Brain microvascular endothelial cell (primary cell): ENCODE measurements at regions not wholly inside any gene's neighbourhood (a gene's known extent, or its start where the extent isn't known, plus 50 kb on each side); places are given as distances from the start of the nearest gene placed in this dataset.

Experiments used
- DNase-seq: peaks from one replicate; pipeline ENCODE4 v3.0.0-alpha.2; 2020
- H3K27ac ChIP-seq: fragments of 250-450 bp; sonication (Bioruptor Pico); 2 replicates; pipeline ENCODE4 v1.5.1; 2020; ENCODE audit warnings: mild to moderate bottlenecking, moderate library complexity
- H3K27me3 ChIP-seq: fragments of 250-450 bp; sonication (Bioruptor Pico); replicated peaks from 2 replicates; pipeline ENCODE4 v1.5.1; 2020; ENCODE audit warnings: mild to moderate bottlenecking
- H3K36me3 ChIP-seq: fragments of 250-450 bp; sonication (Bioruptor Pico); replicated peaks from 2 replicates; pipeline ENCODE4 v1.5.1; 2020; ENCODE audit warnings: mild to moderate bottlenecking
- H3K4me3 ChIP-seq: 2 replicates; pipeline ENCODE4 v1.5.1; 2011; ENCODE audit warnings: low read depth, mild to moderate bottlenecking, control low read depth, low read length, moderate library complexity
- in situ Hi-C: cut with HindIII; loops from 2 replicates; pipeline ENCODE4 v1.10.0; 2017; ENCODE audit warnings: low sequenced_read_pairs, low pct_ligation_motif_present
- TF ChIP-seq, protein P1 (sequence below): IDR thresholded peaks from 2 replicates; pipeline ENCODE4 v1.5.1; 2011; ENCODE audit warnings: low read depth, mild to moderate bottlenecking, moderate library complexity, low read length, control low read depth, inconsistent platforms; ENCODE audit errors: missing control alignments

DNA sequence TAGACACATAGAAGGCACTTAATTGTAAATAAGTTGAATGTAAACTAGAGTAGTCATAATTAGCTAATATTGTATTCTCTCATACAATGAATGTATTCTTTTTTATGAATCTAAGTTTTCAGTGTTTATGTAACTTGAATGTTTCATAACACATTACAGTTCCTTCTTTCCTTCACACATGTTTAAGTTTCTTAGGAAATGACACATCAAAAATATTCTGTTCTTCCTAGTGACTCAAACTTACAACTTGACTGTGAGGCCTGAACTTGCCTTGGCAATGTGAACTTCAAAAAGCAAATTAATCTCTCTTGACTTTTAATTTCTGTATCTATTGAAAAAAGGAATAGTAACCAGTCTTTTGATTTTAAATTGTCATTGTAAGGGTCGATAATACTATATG lies 700.1 kb downstream of the KCNT2 start:
- TF ChIP-seq, protein P1, sequence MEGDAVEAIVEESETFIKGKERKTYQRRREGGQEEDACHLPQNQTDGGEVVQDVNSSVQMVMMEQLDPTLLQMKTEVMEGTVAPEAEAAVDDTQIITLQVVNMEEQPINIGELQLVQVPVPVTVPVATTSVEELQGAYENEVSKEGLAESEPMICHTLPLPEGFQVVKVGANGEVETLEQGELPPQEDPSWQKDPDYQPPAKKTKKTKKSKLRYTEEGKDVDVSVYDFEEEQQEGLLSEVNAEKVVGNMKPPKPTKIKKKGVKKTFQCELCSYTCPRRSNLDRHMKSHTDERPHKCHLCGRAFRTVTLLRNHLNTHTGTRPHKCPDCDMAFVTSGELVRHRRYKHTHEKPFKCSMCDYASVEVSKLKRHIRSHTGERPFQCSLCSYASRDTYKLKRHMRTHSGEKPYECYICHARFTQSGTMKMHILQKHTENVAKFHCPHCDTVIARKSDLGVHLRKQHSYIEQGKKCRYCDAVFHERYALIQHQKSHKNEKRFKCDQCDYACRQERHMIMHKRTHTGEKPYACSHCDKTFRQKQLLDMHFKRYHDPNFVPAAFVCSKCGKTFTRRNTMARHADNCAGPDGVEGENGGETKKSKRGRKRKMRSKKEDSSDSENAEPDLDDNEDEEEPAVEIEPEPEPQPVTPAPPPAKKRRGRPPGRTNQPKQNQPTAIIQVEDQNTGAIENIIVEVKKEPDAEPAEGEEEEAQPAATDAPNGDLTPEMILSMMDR = no peak
- H3K27me3 ChIP-seq = no peaks in the 10 kb centered on the region
- no peak overlapping the region for H3K27ac ChIP-seq
- H3K36me3 ChIP-seq = no peaks in the 10 kb centered on the region
- in situ Hi-C loops = no loop called here
- no peak overlapping the region for H3K4me3 ChIP-seq
- no peak for DNase-seq

DNA sequence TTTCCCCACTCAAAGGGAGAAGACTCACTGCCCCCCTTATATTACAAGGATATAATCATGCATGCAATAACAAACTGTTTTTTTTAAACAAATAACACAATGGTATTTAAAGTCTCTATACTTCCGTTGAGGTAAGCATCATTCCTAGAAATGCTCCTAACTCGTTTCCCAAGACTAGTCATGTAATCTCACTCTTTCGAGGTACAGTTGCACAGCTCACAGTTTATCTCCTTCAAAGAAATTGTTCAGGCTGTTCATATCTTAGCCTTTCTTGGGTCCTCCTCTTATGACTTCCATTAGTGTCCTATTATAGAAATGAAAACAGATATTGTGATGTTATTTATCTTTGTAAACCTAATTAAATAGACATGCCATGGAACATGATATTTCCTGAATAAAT lies 705.0 kb downstream of the KCNT2 start:
- DNase-seq = no peak
- Histone ChIP-seq H3K27me3 (no peaks in the 10 kb centered on the region), H3K4me3 (no peak overlapping the region), H3K27ac (no peak overlapping the region), H3K36me3 (no peaks in the 10 kb centered on the region)
- TF ChIP-seq, protein P1 = no peak
- in situ Hi-C loops = no loop called here

DNA sequence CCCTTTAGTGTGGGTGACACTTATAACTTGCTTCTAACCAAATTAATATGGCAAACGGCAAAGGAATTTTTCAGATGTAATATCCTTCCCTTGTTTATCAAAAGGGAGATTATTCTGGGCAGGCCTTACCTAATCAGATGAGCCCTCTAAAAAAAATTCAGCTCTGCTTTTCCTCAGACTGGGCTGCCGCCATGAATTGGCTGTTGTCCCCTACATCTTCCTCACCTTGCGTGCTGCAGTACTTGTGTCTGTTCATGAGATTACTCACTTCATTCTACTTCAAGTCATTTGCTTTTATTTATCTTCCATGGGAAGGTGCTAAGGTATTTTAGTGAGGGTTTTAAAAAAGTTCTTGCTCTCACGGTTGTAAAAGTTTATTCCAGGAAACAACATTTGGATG lies 705.5 kb downstream of the KCNT2 start:
- H3K27ac ChIP-seq = no peak overlapping the region
- TF ChIP-seq, protein P1 = no peak
- no peak overlapping the region for H3K4me3 ChIP-seq
- no peaks in the 10 kb centered on the region for H3K27me3 ChIP-seq
- DNase-seq = no peak
- no peaks in the 10 kb centered on the region for H3K36me3 ChIP-seq
- in situ Hi-C loops = no loop called here

DNA sequence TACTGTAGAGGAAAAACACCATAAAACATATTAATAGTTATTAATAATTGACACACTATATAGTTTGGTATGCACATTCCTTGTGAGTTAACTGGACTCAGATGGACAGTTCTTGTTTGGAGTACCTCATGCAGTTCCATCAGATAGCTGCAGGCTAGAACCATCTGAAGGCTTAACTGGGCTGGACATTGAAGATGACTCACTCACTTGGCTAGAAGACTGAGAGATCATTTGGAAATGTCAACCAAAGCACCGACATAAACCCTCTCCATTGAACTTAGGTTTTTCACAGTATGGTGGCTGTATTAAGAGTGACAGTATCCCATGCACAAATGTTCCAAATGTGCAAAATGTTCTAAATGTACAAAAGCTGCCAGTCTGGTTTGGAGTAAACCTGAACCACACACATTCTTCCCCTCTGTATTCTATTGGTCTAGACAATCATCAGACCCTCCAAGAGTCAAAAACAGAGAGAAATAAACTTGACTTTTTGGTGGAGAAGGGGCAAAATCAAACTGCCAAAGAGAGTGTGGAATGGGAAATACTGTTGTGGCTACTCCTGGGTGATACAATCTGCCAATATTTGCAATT lies 708.4 kb downstream of the KCNT2 start:
- peak; percentile 7 for DNase-seq
- Histone ChIP-seq H3K27me3 (no peaks in the 10 kb centered on the region), H3K4me3 (no peak overlapping the region), H3K36me3 (no peaks in the 10 kb centered on the region), H3K27ac (no peak overlapping the region)
- in situ Hi-C loops = no loop called here
- TF ChIP-seq, protein P1 = no peak

DNA sequence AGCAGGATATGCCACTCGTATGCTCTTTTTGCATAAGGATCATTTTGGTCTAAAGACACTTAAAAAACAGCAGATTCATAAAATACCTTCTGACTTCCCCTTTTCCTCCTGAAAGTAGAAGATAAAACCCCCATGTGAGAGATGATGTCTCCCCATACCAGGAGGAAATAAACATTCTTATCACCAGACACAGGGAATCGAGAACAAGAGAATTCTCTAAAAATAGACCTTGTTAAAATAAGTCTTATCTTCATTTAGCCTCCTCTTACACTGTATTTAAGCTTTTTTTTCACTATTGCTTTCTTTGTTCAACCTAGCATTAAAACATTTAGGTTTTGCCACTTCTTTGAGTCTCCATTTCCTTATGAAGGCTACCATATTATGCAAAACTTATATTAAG lies 709.3 kb downstream of the KCNT2 start:
- TF ChIP-seq, protein P1 = no peak

DNA sequence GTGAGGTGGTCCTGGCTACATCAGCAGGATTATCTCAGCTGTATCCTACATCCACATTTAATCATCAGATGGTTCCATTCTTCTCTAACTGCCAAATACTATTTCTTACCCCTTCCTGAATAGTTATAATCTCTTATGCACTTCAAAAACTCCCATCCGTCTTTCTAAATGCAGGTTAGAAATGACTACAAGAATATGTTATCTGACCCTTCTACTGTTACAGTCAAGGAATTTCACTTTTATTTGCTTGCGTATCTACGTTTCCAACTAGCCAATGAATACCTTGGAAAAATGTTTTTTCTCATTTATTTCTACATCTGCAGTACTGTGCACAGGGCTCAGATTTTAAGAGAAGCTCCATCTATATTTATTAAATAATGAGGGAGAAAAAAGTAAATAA lies 709.9 kb downstream of the KCNT2 start:
- Histone ChIP-seq H3K36me3 (no peaks in the 10 kb centered on the region), H3K27me3 (no peaks in the 10 kb centered on the region), H3K4me3 (no peak overlapping the region), H3K27ac (no peak overlapping the region)
- in situ Hi-C loops = no loop called here
- TF ChIP-seq, protein P1 = no peak
- no peak for DNase-seq

More for the DNA sequence above, 709.3 kb downstream of the KCNT2 start:
- in situ Hi-C loops = no loop called here
- H3K36me3 ChIP-seq = no peaks in the 10 kb centered on the region
- no peak overlapping the region for H3K27ac ChIP-seq
- DNase-seq = no peak
- no peaks in the 10 kb centered on the region for H3K27me3 ChIP-seq
- H3K4me3 ChIP-seq = no peak overlapping the region
